ENCODE measurements at regions not wholly inside any gene's neighbourhood (a gene's known extent, or its start where the extent isn't known, plus 50 kb on each side); places are given as distances from the start of the nearest gene placed in this dataset.

DNA sequence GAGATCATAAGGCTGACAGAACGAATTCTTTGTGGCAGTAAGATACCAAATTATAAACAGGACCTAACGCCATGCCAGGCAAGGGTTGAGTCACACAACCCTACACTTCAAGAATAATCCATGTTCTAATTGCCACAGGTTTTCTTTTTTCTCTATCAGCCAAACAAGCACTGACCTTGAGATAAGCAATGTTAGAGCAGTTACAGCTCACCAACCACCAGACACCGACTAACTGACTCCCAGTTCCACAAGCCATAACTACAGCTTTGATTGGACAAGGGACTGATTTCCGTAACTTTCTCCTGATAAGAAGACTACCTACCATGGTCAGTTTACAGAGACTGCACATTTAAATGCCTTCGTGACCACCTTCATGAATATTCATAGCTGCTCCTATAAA, 149.6 kb downstream of the PTPRU start:
- Histone ChIP-seq H3K36me3 (no peaks in the 10 kb centered on the region), H3K9me3 (ENCODE audit: severe bottlenecking) (no peaks in the 10 kb centered on the region), H3K27me3 (ENCODE audit: insufficient read depth, low read depth, severe bottlenecking) (no peaks in the 10 kb centered on the region), H3K4me3 (ENCODE audit: low read depth, low read length) (no peak overlapping the region), H3K27ac (no peak overlapping the region)
- no peak for DNase-seq
- TF ChIP-seq, protein P1, sequence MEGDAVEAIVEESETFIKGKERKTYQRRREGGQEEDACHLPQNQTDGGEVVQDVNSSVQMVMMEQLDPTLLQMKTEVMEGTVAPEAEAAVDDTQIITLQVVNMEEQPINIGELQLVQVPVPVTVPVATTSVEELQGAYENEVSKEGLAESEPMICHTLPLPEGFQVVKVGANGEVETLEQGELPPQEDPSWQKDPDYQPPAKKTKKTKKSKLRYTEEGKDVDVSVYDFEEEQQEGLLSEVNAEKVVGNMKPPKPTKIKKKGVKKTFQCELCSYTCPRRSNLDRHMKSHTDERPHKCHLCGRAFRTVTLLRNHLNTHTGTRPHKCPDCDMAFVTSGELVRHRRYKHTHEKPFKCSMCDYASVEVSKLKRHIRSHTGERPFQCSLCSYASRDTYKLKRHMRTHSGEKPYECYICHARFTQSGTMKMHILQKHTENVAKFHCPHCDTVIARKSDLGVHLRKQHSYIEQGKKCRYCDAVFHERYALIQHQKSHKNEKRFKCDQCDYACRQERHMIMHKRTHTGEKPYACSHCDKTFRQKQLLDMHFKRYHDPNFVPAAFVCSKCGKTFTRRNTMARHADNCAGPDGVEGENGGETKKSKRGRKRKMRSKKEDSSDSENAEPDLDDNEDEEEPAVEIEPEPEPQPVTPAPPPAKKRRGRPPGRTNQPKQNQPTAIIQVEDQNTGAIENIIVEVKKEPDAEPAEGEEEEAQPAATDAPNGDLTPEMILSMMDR (IDR thresholded peaks at IDR 0.05; ENCODE audit: low read depth, low read length): no peak

DNA sequence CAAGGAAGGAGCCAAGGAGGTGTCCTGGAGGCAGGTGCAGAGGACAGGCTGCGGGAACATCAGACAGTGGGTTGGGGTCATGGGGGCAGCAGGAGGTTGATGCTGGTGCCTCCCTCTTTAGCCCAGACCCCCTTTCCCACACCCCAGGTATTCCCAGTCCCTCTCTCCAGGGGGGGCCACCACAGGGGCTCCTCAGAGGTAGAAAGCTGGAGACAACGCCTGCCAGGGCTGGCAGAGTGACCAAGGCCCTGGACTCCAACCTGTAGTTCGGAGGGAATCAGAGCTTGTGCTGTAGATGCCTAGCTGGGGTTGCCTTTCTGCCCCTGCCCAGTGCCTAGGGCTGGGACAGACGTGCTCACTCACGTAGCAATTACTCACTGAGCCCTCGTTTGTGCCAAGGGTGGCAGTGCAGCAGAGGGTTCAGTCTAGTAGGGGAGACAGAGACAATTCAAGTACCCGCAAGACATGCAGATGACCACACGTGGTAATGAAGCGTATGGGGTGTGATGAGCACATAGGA, 148.2 kb downstream of the PTPRU start:
- Histone ChIP-seq H3K9me3 (ENCODE audit: severe bottlenecking) (no peaks in the 10 kb centered on the region), H3K27ac (no peak overlapping the region), H3K36me3 (no peaks in the 10 kb centered on the region), H3K27me3 (ENCODE audit: insufficient read depth, low read depth, severe bottlenecking) (no peaks in the 10 kb centered on the region), H3K4me3 (ENCODE audit: low read depth, low read length) (no peak overlapping the region)
- DNase-seq: no peak
- TF ChIP-seq, protein P1 (IDR thresholded peaks at IDR 0.05; ENCODE audit: low read depth, low read length): no peak

DNA sequence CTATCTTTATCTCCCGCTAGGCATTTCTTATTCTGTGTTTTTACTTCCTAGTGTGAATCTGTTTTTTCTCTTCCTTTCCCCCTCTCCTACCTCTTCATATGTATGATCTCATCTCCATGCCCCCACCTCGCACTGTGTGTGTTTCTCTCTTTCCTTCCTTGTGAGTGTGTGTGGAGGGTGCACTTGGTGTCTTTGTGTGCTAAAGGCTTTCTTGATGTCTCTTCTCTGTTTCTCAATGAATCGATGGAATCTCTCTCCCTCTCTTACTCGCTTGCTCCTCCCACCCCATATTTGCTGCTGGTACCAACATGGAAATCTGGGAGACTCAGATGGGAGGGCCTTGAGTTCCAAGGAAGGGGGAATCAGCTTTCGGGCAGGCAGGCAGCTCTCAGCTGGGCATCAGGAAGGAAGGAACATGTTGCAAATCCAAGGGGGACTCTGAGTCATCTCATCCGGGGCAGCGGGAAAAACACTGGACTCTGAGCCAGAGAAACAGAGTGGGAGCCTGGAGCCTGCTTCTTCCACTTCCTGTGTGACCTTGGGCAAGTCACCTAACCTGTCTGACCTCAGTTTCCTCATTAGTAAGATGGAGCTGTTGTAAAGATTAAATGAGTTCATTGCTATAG, 147.5 kb downstream of the PTPRU start:
- TF ChIP-seq, protein P1 (IDR thresholded peaks at IDR 0.05; ENCODE audit: low read depth, low read length): no peak
- no peak overlapping the region for H3K4me3 ChIP-seq (ENCODE audit: low read depth, low read length)
- no peaks in the 10 kb centered on the region for H3K27me3 ChIP-seq (ENCODE audit: insufficient read depth, low read depth, severe bottlenecking)
- no peaks in the 10 kb centered on the region for H3K36me3 ChIP-seq
- peaks cover 5% of the 10 kb centered on the region for H3K9me3 ChIP-seq (ENCODE audit: severe bottlenecking)
- no peak overlapping the region for H3K27ac ChIP-seq
- DNase-seq: no peak

DNA sequence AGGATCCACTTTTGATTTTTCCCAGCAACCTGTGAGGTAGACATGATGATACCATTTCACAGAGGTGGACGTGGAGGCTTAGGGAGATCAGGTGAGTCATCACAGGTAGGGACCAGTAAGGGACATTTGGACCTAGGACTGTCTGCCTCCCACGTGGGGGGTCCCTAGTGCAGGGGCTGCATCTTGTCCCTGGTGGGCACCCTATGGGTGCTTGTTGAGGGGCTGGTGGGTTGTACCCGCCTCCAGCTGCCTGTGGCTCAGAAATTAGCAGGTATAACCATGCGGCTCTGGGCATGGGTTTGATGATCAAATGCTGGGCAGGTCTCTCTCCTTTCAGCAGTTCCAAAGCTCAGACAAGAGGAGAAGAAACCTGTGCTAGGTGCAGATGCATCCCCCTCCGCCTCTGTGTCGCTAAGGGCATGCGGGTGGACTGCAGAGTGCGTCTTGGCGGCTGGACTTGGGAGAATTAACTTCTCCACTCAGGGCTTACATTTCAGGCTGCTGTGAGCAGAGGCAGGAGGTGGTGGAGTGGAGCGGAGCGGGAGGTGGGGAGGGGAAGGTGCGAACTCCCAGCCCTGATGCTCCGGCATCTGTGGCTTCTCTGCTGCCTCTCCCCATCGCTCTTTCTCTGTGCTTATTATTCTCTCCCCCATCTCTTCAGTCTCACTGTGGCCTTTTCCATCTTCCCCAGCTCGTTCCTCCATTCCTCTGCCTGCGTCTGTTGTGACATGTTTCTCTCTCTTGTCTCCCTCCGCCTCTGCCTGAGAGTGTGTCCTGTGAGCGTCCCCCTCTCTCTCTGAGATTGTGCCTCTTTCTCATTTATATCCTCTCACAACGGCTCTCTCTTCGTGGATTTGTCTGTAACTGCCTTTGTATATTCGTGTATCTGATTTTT, 146.8 kb downstream of the PTPRU start:
- H3K27me3 ChIP-seq (ENCODE audit: insufficient read depth, low read depth, severe bottlenecking): no peaks in the 10 kb centered on the region
- DNase-seq: no peak
- H3K27ac ChIP-seq: no peak overlapping the region
- TF ChIP-seq, protein P1 (IDR thresholded peaks at IDR 0.05; ENCODE audit: low read depth, low read length): no peak
- H3K36me3 ChIP-seq: no peaks in the 10 kb centered on the region
- H3K4me3 ChIP-seq (ENCODE audit: low read depth, low read length): no peak overlapping the region
- H3K9me3 ChIP-seq (ENCODE audit: severe bottlenecking): peaks cover 13% of the 10 kb centered on the region

DNA sequence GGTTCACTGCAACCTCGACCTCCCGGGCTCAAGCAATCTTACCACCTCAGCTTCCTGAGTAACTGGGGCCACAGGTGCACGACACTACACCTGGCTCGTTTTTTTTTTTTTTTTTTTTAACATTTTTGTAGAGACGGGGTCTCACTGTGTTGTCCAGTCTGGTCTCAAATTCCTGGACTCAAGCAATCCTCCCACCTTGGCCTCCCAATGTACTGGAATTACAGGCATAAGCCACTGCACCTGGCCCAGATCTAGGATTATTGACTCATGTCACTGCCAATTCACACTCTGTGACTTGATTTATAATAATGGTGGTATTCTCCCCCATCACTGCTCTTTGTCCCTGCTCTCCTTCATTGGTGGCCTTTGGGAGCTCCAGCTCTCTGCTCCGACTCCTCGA, 145.1 kb downstream of the PTPRU start:
- Histone ChIP-seq H3K27me3 (ENCODE audit: insufficient read depth, low read depth, severe bottlenecking) (no peaks in the 10 kb centered on the region), H3K36me3 (no peaks in the 10 kb centered on the region), H3K4me3 (ENCODE audit: low read depth, low read length) (no peak overlapping the region), H3K27ac (no peak overlapping the region), H3K9me3 (ENCODE audit: severe bottlenecking) (peaks cover 20% of the 10 kb centered on the region)
- DNase-seq: no peak
- TF ChIP-seq, protein P1 (IDR thresholded peaks at IDR 0.05; ENCODE audit: low read depth, low read length): no peak
